Fibroblast of lung (primary cell): ENCODE measurements at regions not wholly inside any gene's neighbourhood (a gene's known extent, or its start where the extent isn't known, plus 50 kb on each side); places are given as distances from the start of the nearest gene placed in this dataset.
A peak's percentile ranks its signal among the peaks of the same experiment; 100 is the strongest.

Experiments used
- DNase-seq, 2 donors: peaks; one replicate each; pipeline versions ENCODE4 v3.0.0 to v3.0.0-alpha.2; 2010; ENCODE audit warnings: low read depth in 2 of 2
- H2AFZ ChIP-seq: 2 replicates; pipeline ENCODE4 v1.5.1; 2012; ENCODE audit warnings: low read length, control low read depth, inconsistent platforms
- H3K27ac ChIP-seq: 2 replicates; pipeline ENCODE4 v1.5.1; 2011; ENCODE audit warnings: low read length, control low read depth; ENCODE audit not compliant: insufficient read depth
- H3K27me3 ChIP-seq: 2 replicates; pipeline ENCODE4 v1.5.1; 2011; ENCODE audit warnings: mild to moderate bottlenecking, low read length; ENCODE audit not compliant: control insufficient read depth, insufficient read depth
- H3K36me3 ChIP-seq: 2 replicates; pipeline ENCODE4 v1.5.1; 2011; ENCODE audit warnings: low read length; ENCODE audit not compliant: control insufficient read depth, insufficient read depth
- H3K4me1 ChIP-seq: 2 replicates; pipeline ENCODE4 v1.5.1; 2011; ENCODE audit warnings: low read length; ENCODE audit not compliant: control insufficient read depth, insufficient read depth; ENCODE audit errors: extremely low read depth
- H3K4me2 ChIP-seq: 2 replicates; pipeline ENCODE4 v1.5.1; 2011; ENCODE audit warnings: low read length, control low read depth; ENCODE audit not compliant: insufficient read depth; ENCODE audit errors: extremely low read depth
- H3K4me3 ChIP-seq, 4 experiments: fragments of 200-600 bp in 1 of 4; sonication (generic) in 1 of 4; replicated peaks in 1 of 4; 2 replicates each; pipeline ENCODE4 v1.5.1; 2011 to 2016; ENCODE audit warnings: low read length in 4 of 4, low read depth in 3 of 4, mild to moderate bottlenecking in 3 of 4, control low read depth in 2 of 4, inconsistent platforms in 1 of 4, mixed read lengths in 1 of 4; ENCODE audit not compliant: insufficient read depth in 1 of 4; ENCODE audit errors: control extremely low read depth in 1 of 4
- H3K79me2 ChIP-seq: 2 replicates; pipeline ENCODE4 v1.5.1; 2012; ENCODE audit warnings: mild to moderate bottlenecking, low read length, inconsistent platforms; ENCODE audit not compliant: control insufficient read depth, insufficient read depth
- H3K9ac ChIP-seq: 2 replicates; pipeline ENCODE4 v1.5.1; 2011; ENCODE audit warnings: mild to moderate bottlenecking, low read length, control low read depth; ENCODE audit not compliant: insufficient read depth
- H3K9me3 ChIP-seq: 2 replicates; pipeline ENCODE4 v1.5.1; 2012; ENCODE audit warnings: low read depth, low read length; ENCODE audit not compliant: control insufficient read depth, insufficient read depth
- H4K20me1 ChIP-seq: 2 replicates; pipeline ENCODE4 v1.5.1; 2011; ENCODE audit warnings: low read length; ENCODE audit not compliant: control insufficient read depth, insufficient read depth; ENCODE audit errors: extremely low read depth
- CTCF ChIP-seq, 2 donors: IDR thresholded peaks in 1 of 2; conservative IDR thresholded peaks in 1 of 2; 1 replicate in 1 of 2; 2 replicates in 1 of 2; pipeline ENCODE4 v1.5.1; 2011 to 2012; ENCODE audit warnings: low read length in 2 of 2, control low read depth in 1 of 2, inconsistent platforms in 1 of 2, low read depth in 1 of 2, mild to moderate bottlenecking in 1 of 2
- EZH2 ChIP-seq: IDR thresholded peaks from 2 replicates; pipeline ENCODE4 v1.5.1; 2012; ENCODE audit warnings: low read length, control low read depth, mild to moderate bottlenecking; ENCODE audit errors: missing control alignments

GRCh38 chr2:47271054-47272000 is 95.0 kb upstream of the CALM2 start:
- Histone ChIP-seq H3K9me3 (no peaks in the 10 kb centered on the region), H3K36me3 (no peaks in the 10 kb centered on the region), H3K27me3 (no peaks in the 10 kb centered on the region), H3K4me3 (no peak overlapping the region), H3K4me2 (no peak overlapping the region), H2AFZ (no peak overlapping the region), H3K4me1 (peaks cover 13% of the 10 kb centered on the region), H3K9ac (no peak overlapping the region), H3K79me2 (no peaks in the 10 kb centered on the region), H4K20me1 (no peaks in the 10 kb centered on the region), H3K27ac (peak overlapping the region; percentile 66)
- no peak for TF ChIP-seq CTCF (conservative IDR thresholded peaks at IDR 0.05 in 1 of 2, IDR thresholded peaks at IDR 0.05 in 1 of 2; ENCODE audit: low read depth in 1 of 2, low read length in 2 of 2)
- TF ChIP-seq EZH2 = no peak
- no peak for DNase-seq

GRCh38 chr2:47270421-47270820 is 94.1 kb upstream of the CALM2 start:
- no peaks in the 10 kb centered on the region for H4K20me1 ChIP-seq
- H3K4me2 ChIP-seq = no peak overlapping the region
- no peaks in the 10 kb centered on the region for H3K79me2 ChIP-seq
- no peak for TF ChIP-seq CTCF (conservative IDR thresholded peaks at IDR 0.05 in 1 of 2, IDR thresholded peaks at IDR 0.05 in 1 of 2; ENCODE audit: low read depth in 1 of 2, low read length in 2 of 2)
- TF ChIP-seq EZH2 = no peak
- DNase-seq = no peak
- no peaks in the 10 kb centered on the region for H3K27me3 ChIP-seq
- no peak overlapping the region for H3K9ac ChIP-seq
- H3K27ac ChIP-seq = peak overlapping the region; percentile 89
- H2AFZ ChIP-seq = no peak overlapping the region
- H3K9me3 ChIP-seq = no peaks in the 10 kb centered on the region
- H3K4me1 ChIP-seq = peaks cover 13% of the 10 kb centered on the region
- H3K36me3 ChIP-seq = no peaks in the 10 kb centered on the region
- H3K4me3 ChIP-seq = no peak overlapping the region

- Histone ChIP-seq H3K9ac (no peak overlapping the region), H3K27ac (peak overlapping the region; percentile 89)
Observed at GRCh38 chr2:47269316-47270232, 93.3 kb upstream of the CALM2 start.

More at GRCh38 chr2:47269316-47270232, 93.3 kb upstream of the CALM2 start:
- TF ChIP-seq EZH2 (no peak), CTCF (conservative IDR thresholded peaks at IDR 0.05 in 1 of 2, IDR thresholded peaks at IDR 0.05 in 1 of 2; ENCODE audit: low read depth in 1 of 2, low read length in 2 of 2) (no peak)
- no peak overlapping the region for H3K4me2 ChIP-seq
- H3K4me3 ChIP-seq = no peak overlapping the region
- H3K4me1 ChIP-seq = peaks cover 10% of the 10 kb centered on the region
- DNase-seq = peak; percentile 96 to 99
- H3K9me3 ChIP-seq = no peaks in the 10 kb centered on the region
- H4K20me1 ChIP-seq = no peaks in the 10 kb centered on the region
- no peak overlapping the region for H2AFZ ChIP-seq
- no peaks in the 10 kb centered on the region for H3K27me3 ChIP-seq
- no peaks in the 10 kb centered on the region for H3K36me3 ChIP-seq
- no peaks in the 10 kb centered on the region for H3K79me2 ChIP-seq
